RWPE2 (cell line): ENCODE measurements at regions not wholly inside any gene's neighbourhood (a gene's known extent, or its start where the extent isn't known, plus 50 kb on each side); places are given as distances from the start of the nearest gene placed in this dataset.

ENCODE experiments used
- ATAC-seq: fragments of 200-7000 bp; cut with Tn5 transposase; 3 replicates; pipeline ENCODE4 v1.9.1; 2021; ENCODE audit warnings: low read depth
- DNase-seq: peaks from one replicate; pipeline ENCODE4 v3.0.0-alpha.2; 2020; ENCODE audit warnings: low spot score
- H3K27ac ChIP-seq: fragments of 450-650 bp; 2 replicates; pipeline ENCODE4 v1.5.1; 2017; ENCODE audit warnings: mild to moderate bottlenecking; ENCODE audit not compliant: poor library complexity, severe bottlenecking
- H3K27me3 ChIP-seq: fragments of 250-450 bp; sonication (Bioruptor Pico); 2 replicates; pipeline ENCODE4 v1.5.1; 2021; ENCODE audit warnings: mild to moderate bottlenecking, moderate library complexity; ENCODE audit not compliant: insufficient read depth, poor library complexity, severe bottlenecking
- H3K36me3 ChIP-seq: fragments of 250-450 bp; sonication (Bioruptor Pico); 2 replicates; pipeline ENCODE4 v1.5.1; 2020; ENCODE audit warnings: low read depth, mild to moderate bottlenecking, moderate library complexity
- H3K4me1 ChIP-seq: fragments of 250-450 bp; sonication (Bioruptor Pico); 2 replicates; pipeline ENCODE4 v1.5.1; 2021; ENCODE audit warnings: mild to moderate bottlenecking, moderate library complexity; ENCODE audit not compliant: insufficient read depth, poor library complexity, severe bottlenecking
- H3K4me3 ChIP-seq: fragments of 250-450 bp; sonication (Bioruptor Pico); 2 replicates; pipeline ENCODE4 v1.5.1; 2021; ENCODE audit warnings: mild to moderate bottlenecking, moderate library complexity; ENCODE audit not compliant: severe bottlenecking
- H3K9me3 ChIP-seq: fragments of 250-450 bp; sonication (Bioruptor Pico); 2 replicates; pipeline ENCODE4 v1.5.1; 2021; ENCODE audit warnings: mild to moderate bottlenecking, moderate library complexity; ENCODE audit not compliant: severe bottlenecking
- CTCF ChIP-seq: fragments of 450-650 bp; IDR thresholded peaks from one replicate; pipeline ENCODE4 v1.5.1; 2017; ENCODE audit warnings: mild to moderate bottlenecking, moderate library complexity; ENCODE audit not compliant: poor library complexity, severe bottlenecking

GRCh38 chr14:38877744-38878388 lies 225.2 kb downstream of the SEC23A start:
- Histone ChIP-seq H3K9me3 (no peaks in the 10 kb centered on the region), H3K27me3 (peaks cover 6% of the 10 kb centered on the region), H3K4me3 (no peak overlapping the region), H3K4me1 (no peaks in the 10 kb centered on the region), H3K27ac (no peak overlapping the region), H3K36me3 (no peaks in the 10 kb centered on the region)
- ATAC-seq: no peak
- DNase-seq: no peak
- TF ChIP-seq CTCF: no peak

- DNase-seq (no peak), ATAC-seq (no peak)
- no peak for TF ChIP-seq CTCF
Observed at GRCh38 chr14:38874721-38875120, 228.3 kb downstream of the SEC23A start.

GRCh38 chr14:38873941-38874612 lies 229.0 kb downstream of the SEC23A start:
- Histone ChIP-seq H3K9me3 (no peaks in the 10 kb centered on the region), H3K4me1 (no peaks in the 10 kb centered on the region), H3K4me3 (no peak overlapping the region), H3K36me3 (no peaks in the 10 kb centered on the region), H3K27ac (no peak overlapping the region), H3K27me3 (peaks cover 6% of the 10 kb centered on the region)
- ATAC-seq (no peak), DNase-seq (no peak)
- no peak for TF ChIP-seq CTCF

More at GRCh38 chr14:38874721-38875120, 228.3 kb downstream of the SEC23A start:
- peaks cover 6% of the 10 kb centered on the region for H3K27me3 ChIP-seq
- no peaks in the 10 kb centered on the region for H3K9me3 ChIP-seq
- H3K27ac ChIP-seq: no peak overlapping the region
- no peaks in the 10 kb centered on the region for H3K4me1 ChIP-seq
- no peaks in the 10 kb centered on the region for H3K36me3 ChIP-seq
- H3K4me3 ChIP-seq: no peak overlapping the region

DNA sequence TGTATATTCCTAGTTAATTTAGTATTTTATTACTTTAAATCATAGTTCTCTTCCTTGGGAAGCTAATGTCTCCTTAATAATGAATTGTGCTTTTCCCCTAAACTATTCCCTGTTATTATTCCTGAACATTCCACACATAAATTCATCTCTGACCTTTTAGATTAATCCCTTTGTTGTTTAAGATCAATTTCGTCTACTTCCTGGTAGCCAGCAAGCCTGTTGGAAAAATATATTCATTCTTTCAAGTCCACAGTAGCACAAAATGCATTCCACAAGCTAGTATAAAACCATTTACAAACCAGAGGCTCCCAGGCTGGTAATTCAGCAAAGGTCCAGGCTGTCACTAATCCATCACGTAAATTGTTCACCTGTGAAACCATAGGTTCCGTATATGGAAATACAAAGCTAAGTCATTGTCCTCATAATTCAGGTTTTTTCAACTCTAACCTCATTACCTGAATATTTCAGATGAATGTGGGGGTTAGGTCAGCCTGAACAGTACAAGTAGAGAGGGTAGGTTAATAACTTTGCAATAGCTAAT lies 232.7 kb downstream of the SEC23A start:
- Histone ChIP-seq H3K4me1 (no peaks in the 10 kb centered on the region), H3K4me3 (no peak overlapping the region), H3K36me3 (no peaks in the 10 kb centered on the region), H3K9me3 (no peaks in the 10 kb centered on the region), H3K27ac (no peak overlapping the region), H3K27me3 (peaks cover 6% of the 10 kb centered on the region)
- ATAC-seq (no peak), DNase-seq (no peak)
- TF ChIP-seq CTCF: no peak
